NCI-H526 (cell line): ENCODE measurements at regions not wholly inside any gene's neighbourhood (a gene's known extent, or its start where the extent isn't known, plus 50 kb on each side); places are given as distances from the start of the nearest gene placed in this dataset.

ENCODE experiments used
- DNase-seq, 2 experiments: peaks; one replicate each; lab custom pipeline; 2025; lab: John Stamatoyannopoulos, UW

GRCh38 chr14:28695109-28695508 lies 71.5 kb upstream of the FOXG1 start:
- DNase-seq = no peak

GRCh38 chr14:28701733-28702132 lies 64.9 kb upstream of the FOXG1 start:
- no peak for DNase-seq

GRCh38 chr14:28703482-28703881 lies 63.1 kb upstream of the FOXG1 start:
- no peak for DNase-seq

- no peak for DNase-seq
Observed at GRCh38 chr14:28704153-28704552, 62.4 kb upstream of the FOXG1 start.

GRCh38 chr14:28707814-28708213 lies 58.8 kb upstream of the FOXG1 start:
- no peak for DNase-seq

GRCh38 chr14:28709571-28710305 lies 56.8 kb upstream of the FOXG1 start:
- DNase-seq = no peak
